ENCODE measurements at regions not wholly inside any gene's neighbourhood (a gene's known extent, or its start where the extent isn't known, plus 50 kb on each side); places are given as distances from the start of the nearest gene placed in this dataset.
"Not testable (repeated sequence)": the region's sequence is repeated elsewhere in the genome, so short reads cannot be mapped to it uniquely, and the experiment has no call there.

DNA sequence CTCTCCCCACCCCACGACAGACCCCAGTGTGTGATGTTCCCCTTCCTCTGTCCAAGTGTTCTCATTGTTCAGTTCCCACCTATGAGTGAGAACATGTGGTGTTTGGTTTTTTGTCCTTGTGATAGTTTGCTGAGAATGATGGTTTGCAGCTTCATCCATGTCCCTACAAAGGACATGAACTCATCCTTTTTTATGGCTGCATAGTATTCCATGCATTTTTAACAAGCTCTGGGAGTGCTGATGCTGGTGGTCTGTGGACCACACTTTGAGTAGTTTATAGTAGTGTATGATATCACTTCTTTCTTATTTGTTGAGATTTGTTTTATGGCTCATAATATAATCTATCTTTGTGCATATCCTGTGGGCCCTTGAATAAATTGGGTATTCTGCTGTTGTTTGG is 706.2 kb downstream of the GLUD2 start:
- TF ChIP-seq, protein P1, sequence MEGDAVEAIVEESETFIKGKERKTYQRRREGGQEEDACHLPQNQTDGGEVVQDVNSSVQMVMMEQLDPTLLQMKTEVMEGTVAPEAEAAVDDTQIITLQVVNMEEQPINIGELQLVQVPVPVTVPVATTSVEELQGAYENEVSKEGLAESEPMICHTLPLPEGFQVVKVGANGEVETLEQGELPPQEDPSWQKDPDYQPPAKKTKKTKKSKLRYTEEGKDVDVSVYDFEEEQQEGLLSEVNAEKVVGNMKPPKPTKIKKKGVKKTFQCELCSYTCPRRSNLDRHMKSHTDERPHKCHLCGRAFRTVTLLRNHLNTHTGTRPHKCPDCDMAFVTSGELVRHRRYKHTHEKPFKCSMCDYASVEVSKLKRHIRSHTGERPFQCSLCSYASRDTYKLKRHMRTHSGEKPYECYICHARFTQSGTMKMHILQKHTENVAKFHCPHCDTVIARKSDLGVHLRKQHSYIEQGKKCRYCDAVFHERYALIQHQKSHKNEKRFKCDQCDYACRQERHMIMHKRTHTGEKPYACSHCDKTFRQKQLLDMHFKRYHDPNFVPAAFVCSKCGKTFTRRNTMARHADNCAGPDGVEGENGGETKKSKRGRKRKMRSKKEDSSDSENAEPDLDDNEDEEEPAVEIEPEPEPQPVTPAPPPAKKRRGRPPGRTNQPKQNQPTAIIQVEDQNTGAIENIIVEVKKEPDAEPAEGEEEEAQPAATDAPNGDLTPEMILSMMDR (optimal IDR thresholded peaks at IDR 0.05 in 1 of 3, IDR thresholded peaks at IDR 0.05 in 1 of 3, conservative IDR thresholded peaks at IDR 0.05 in 1 of 3; ENCODE audit: extremely low read depth in 1 of 3, insufficient read depth in 2 of 3, low read length in 3 of 3) = not testable (repeated sequence)
- TF ChIP-seq EZH2 (IDR thresholded peaks at IDR 0.05; ENCODE audit: low read length) = not testable (repeated sequence)

All from keratinocyte (primary cell).